ENCODE measurements at regions not wholly inside any gene's neighbourhood (a gene's known extent, or its start where the extent isn't known, plus 50 kb on each side); places are given as distances from the start of the nearest gene placed in this dataset.

DNA sequence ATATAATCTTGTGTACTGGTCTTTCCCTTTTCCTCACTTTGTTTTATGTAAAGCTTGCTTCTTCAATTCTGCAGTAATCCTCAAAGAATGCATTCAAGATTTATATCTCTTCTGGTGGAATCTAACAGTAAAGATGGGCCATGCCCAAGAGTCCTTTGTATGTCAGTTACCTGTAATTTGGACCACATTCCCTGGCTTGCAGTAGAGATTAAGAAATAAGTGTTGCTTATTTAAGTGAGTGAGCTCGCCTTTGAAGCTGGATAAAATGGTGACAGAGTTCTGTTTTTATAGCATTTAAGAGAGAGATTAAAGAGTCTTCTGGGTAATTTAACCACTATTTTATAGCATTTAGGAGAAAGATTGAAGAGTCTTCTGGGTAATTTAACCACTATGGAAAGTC, 262.1 kb upstream of the ATP2B1 start:
- TF ChIP-seq, protein P1, sequence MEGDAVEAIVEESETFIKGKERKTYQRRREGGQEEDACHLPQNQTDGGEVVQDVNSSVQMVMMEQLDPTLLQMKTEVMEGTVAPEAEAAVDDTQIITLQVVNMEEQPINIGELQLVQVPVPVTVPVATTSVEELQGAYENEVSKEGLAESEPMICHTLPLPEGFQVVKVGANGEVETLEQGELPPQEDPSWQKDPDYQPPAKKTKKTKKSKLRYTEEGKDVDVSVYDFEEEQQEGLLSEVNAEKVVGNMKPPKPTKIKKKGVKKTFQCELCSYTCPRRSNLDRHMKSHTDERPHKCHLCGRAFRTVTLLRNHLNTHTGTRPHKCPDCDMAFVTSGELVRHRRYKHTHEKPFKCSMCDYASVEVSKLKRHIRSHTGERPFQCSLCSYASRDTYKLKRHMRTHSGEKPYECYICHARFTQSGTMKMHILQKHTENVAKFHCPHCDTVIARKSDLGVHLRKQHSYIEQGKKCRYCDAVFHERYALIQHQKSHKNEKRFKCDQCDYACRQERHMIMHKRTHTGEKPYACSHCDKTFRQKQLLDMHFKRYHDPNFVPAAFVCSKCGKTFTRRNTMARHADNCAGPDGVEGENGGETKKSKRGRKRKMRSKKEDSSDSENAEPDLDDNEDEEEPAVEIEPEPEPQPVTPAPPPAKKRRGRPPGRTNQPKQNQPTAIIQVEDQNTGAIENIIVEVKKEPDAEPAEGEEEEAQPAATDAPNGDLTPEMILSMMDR (IDR thresholded peaks at IDR 0.05 in 8 of 11, conservative IDR thresholded peaks at IDR 0.05 in 3 of 11), result no peak
- WGBS, 5 donors, result 89 to 100% (median 95%) methylated on average over 1 of the region's 1 CpG

GRCh38 chr12:89969093-89969492, 260.5 kb upstream of the ATP2B1 start:
- 92 to 95% (median 93%) methylated on average over 4 of the region's 4 CpGs for WGBS, 5 donors
- H3K27ac ChIP-seq, result no peak overlapping the region
- H3K4me1 ChIP-seq, result peaks cover 0 to 11% (median 0%) of the 10 kb centered on the region in 6 donors
- H3K4me3 ChIP-seq, result no peak overlapping the region
- intact Hi-C loops (cut with DNase I; ENCODE audit: low total_unique reads), result no loop called here
- H3K27me3 ChIP-seq (replicated peaks in 1 of 7), result no peaks in the 10 kb centered on the region
- no peaks in the 10 kb centered on the region for H3K36me3 ChIP-seq
- H3K9me3 ChIP-seq, result no peaks in the 10 kb centered on the region
- TF ChIP-seq POLR2AphosphoS5 (IDR thresholded peaks at IDR 0.05) (no peak), POLR2A (IDR thresholded peaks at IDR 0.05) (no peak)
- TF ChIP-seq, protein P1 (IDR thresholded peaks at IDR 0.05 in 8 of 11, conservative IDR thresholded peaks at IDR 0.05 in 3 of 11), result no peak
- DNase-seq, result no peak

More for the DNA sequence above, 262.1 kb upstream of the ATP2B1 start:
- Histone ChIP-seq H3K9me3 (no peaks in the 10 kb centered on the region), H3K4me1 (peaks cover 0 to 11% (median 1%) of the 10 kb centered on the region in 6 donors), H3K4me3 (no peak overlapping the region), H3K27me3 (replicated peaks in 1 of 7) (no peaks in the 10 kb centered on the region), H3K36me3 (no peaks in the 10 kb centered on the region), H3K27ac (no peak overlapping the region)
- intact Hi-C loops (cut with DNase I; ENCODE audit: low total_unique reads), result no loop called here
- no peak for DNase-seq

DNA sequence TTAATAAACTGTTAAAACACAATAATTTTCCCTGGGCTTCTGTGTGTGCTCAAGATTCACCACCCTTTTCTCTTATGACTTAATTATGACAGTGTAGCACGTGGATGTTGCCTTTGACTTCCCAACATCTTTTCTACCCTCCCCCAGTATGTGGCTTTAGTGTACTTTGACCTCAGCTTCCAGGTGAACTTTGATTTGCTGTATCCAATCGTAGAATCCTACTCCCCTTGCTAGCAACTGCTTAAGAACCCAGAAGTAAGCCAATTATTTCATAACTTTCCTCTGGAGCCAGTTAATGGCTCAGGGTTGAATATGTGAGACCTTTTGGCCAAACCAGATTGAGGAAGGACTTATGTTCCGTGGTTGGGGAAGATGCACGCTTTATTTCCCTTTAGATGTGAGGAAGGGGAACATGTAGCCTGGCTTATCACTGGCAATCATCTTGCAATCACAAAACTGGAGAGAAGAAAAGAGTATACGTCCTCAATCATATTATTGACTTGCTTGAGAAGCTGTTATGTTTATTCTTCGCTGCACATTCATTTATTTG, 259.6 kb upstream of the ATP2B1 start:
- WGBS, 5 donors, result 53 to 75% (median 67%) methylated on average over 6 of the region's 6 CpGs
- intact Hi-C loops (cut with DNase I; ENCODE audit: low total_unique reads), result no loop called here
- DNase-seq, result no peak
- Histone ChIP-seq H3K36me3 (no peaks in the 10 kb centered on the region), H3K27me3 (replicated peaks in 1 of 7) (no peaks in the 10 kb centered on the region), H3K9me3 (no peaks in the 10 kb centered on the region), H3K4me3 (no peak overlapping the region), H3K27ac (no peak overlapping the region), H3K4me1 (peaks cover 0 to 11% (median 0%) of the 10 kb centered on the region in 6 donors)
- TF ChIP-seq POLR2AphosphoS5 (IDR thresholded peaks at IDR 0.05), result no peak
- TF ChIP-seq, protein P1 (IDR thresholded peaks at IDR 0.05 in 8 of 11, conservative IDR thresholded peaks at IDR 0.05 in 3 of 11), result no peak
- no peak for TF ChIP-seq POLR2A (IDR thresholded peaks at IDR 0.05)

GRCh38 chr12:89966495-89967240, 258.0 kb upstream of the ATP2B1 start:
- WGBS, 5 donors, result 80 to 90% (median 88%) methylated on average over 4 of the region's 4 CpGs
- no peak overlapping the region for H3K27ac ChIP-seq
- H3K4me3 ChIP-seq, result no peak overlapping the region
- H3K27me3 ChIP-seq (replicated peaks in 1 of 7), result no peaks in the 10 kb centered on the region
- DNase-seq, result no peak
- H3K4me1 ChIP-seq, result peaks cover 0 to 5% (median 0%) of the 10 kb centered on the region in 6 donors
- H3K9me3 ChIP-seq, result no peaks in the 10 kb centered on the region
- no peak for TF ChIP-seq POLR2A (IDR thresholded peaks at IDR 0.05)
- TF ChIP-seq, protein P1 (IDR thresholded peaks at IDR 0.05 in 8 of 11, conservative IDR thresholded peaks at IDR 0.05 in 3 of 11), result no peak
- TF ChIP-seq POLR2AphosphoS5 (IDR thresholded peaks at IDR 0.05), result no peak
- H3K36me3 ChIP-seq, result no peaks in the 10 kb centered on the region
- intact Hi-C loops (cut with DNase I; ENCODE audit: low total_unique reads), result no loop called here

Measured in spleen (tissue), 11 donors.